Neural cell (in vitro differentiated cells): ENCODE measurements at regions not wholly inside any gene's neighbourhood (a gene's known extent, or its start where the extent isn't known, plus 50 kb on each side); places are given as distances from the start of the nearest gene placed in this dataset.

Experiments
- H2AFZ ChIP-seq: fragments of 200-600, 300-800 bp; sonication (generic), shearing (Covaris generic); 2 replicates; pipeline ENCODE4 v1.6.0; 2014; ENCODE audit warnings: low read depth, mild to moderate bottlenecking, antibody characterized with exemption, low read length, moderate library complexity
- H3F3A ChIP-seq: fragments of 200-600 bp; shearing (Covaris generic); 2 replicates; pipeline ENCODE4 v1.6.1; 2016; ENCODE audit warnings: mild to moderate bottlenecking, moderate library complexity, mixed read lengths, antibody characterized with exemption, low read length; ENCODE audit not compliant: insufficient read depth, poor library complexity, severe bottlenecking
- H3K27ac ChIP-seq: fragments of 200-600, 300-800 bp; sonication (generic), shearing (Covaris generic); 2 replicates; pipeline ENCODE4 v1.5.1; 2014; ENCODE audit warnings: mild to moderate bottlenecking, low read length, moderate library complexity
- H3K27me3 ChIP-seq: fragments of 300-800, 200-600 bp; sonication (generic), shearing (Covaris generic); 2 replicates; pipeline ENCODE4 v1.6.0; 2014; ENCODE audit warnings: mild to moderate bottlenecking, low read depth, low read length, moderate library complexity; ENCODE audit not compliant: insufficient read depth
- H3K36me3 ChIP-seq: fragments of 300-800, 200-600 bp; sonication (generic), shearing (Covaris generic); 2 replicates; pipeline ENCODE4 v1.5.1; 2014; ENCODE audit warnings: mild to moderate bottlenecking, antibody characterized with exemption, low read length, moderate library complexity; ENCODE audit not compliant: insufficient read depth
- H3K4me2 ChIP-seq: fragments of 300-800, 200-600 bp; sonication (generic), shearing (Covaris generic); 2 replicates; pipeline ENCODE4 v1.6.0; 2014; ENCODE audit warnings: mild to moderate bottlenecking, low read length
- H3K4me3 ChIP-seq: fragments of 300-800, 200-600 bp; sonication (generic), shearing (Covaris generic); 2 replicates; pipeline ENCODE4 v1.5.1; 2014; ENCODE audit warnings: mild to moderate bottlenecking, low read length, moderate library complexity
- H3K79me2 ChIP-seq: fragments of 200-600 bp; shearing (Covaris generic); replicated peaks from 2 replicates; pipeline ENCODE4 v1.6.0; 2014; ENCODE audit warnings: mild to moderate bottlenecking, low read length, moderate library complexity; ENCODE audit not compliant: insufficient read depth
- H3K9ac ChIP-seq: fragments of 300-800, 200-600 bp; sonication (generic), shearing (Covaris generic); 2 replicates; pipeline ENCODE4 v1.6.1; 2016; ENCODE audit warnings: mild to moderate bottlenecking, low read length, mixed read lengths
- H3K9me2 ChIP-seq: fragments of 200-600 bp; shearing (Covaris generic); 2 replicates; pipeline ENCODE4 v1.6.1; 2016; ENCODE audit warnings: mild to moderate bottlenecking, low read length, mixed read lengths; ENCODE audit not compliant: insufficient read depth
- H3K9me3 ChIP-seq: fragments of 200-600, 300-800 bp; sonication (generic), shearing (Covaris generic); 2 replicates; pipeline ENCODE4 v1.6.1; 2016; ENCODE audit warnings: mild to moderate bottlenecking, mixed run types, low read length, moderate library complexity, mixed read lengths
- H4K20me1 ChIP-seq: fragments of 200-600 bp; shearing (Covaris generic); 2 replicates; pipeline ENCODE4 v1.6.1; 2016; ENCODE audit warnings: mild to moderate bottlenecking, mixed run types; ENCODE audit not compliant: insufficient read depth
- CTCF ChIP-seq: fragments of 450-650 bp; IDR thresholded peaks from 2 replicates; pipeline ENCODE4 v1.5.1; 2014; ENCODE audit warnings: antibody characterized with exemption, mild to moderate bottlenecking, moderate library complexity; ENCODE audit not compliant: poor library complexity, severe bottlenecking
- EP300 ChIP-seq: fragments of 450-650 bp; conservative IDR thresholded peaks from 2 replicates; pipeline ENCODE4 v1.6.1; 2014; ENCODE audit warnings: antibody characterized with exemption, mild to moderate bottlenecking, moderate library complexity; ENCODE audit not compliant: poor library complexity, severe bottlenecking
- EZH2 ChIP-seq: fragments of 200-600, 300-800 bp; shearing (Covaris generic), sonication (generic); IDR thresholded peaks from 2 replicates; pipeline ENCODE4 v1.6.1; 2014; ENCODE audit warnings: antibody characterized with exemption, low read length, borderline replicate concordance, mild to moderate bottlenecking; ENCODE audit not compliant: insufficient read depth, poor library complexity, severe bottlenecking
- MXI1 ChIP-seq: fragments of 450-650 bp; conservative IDR thresholded peaks from 2 replicates; pipeline ENCODE4 v1.6.1; 2014; ENCODE audit warnings: antibody characterized with exemption, mild to moderate bottlenecking; ENCODE audit not compliant: poor library complexity, severe bottlenecking
- POLR2AphosphoS5 ChIP-seq: IDR thresholded peaks from 2 replicates; pipeline ENCODE4 v1.6.1; 2012
- RAD21 ChIP-seq: fragments of 450-650 bp; conservative IDR thresholded peaks from 2 replicates; pipeline ENCODE4 v1.6.1; 2014; ENCODE audit warnings: antibody characterized with exemption, mild to moderate bottlenecking, moderate library complexity
- REST ChIP-seq: IDR thresholded peaks from 2 replicates; pipeline ENCODE4 v1.6.1; 2012; ENCODE audit warnings: borderline replicate concordance
- SMC3 ChIP-seq: fragments of 450-650 bp; conservative IDR thresholded peaks from 2 replicates; pipeline ENCODE4 v1.6.1; 2014; ENCODE audit warnings: antibody characterized with exemption, mild to moderate bottlenecking, moderate library complexity; ENCODE audit not compliant: poor library complexity
- TAF1 ChIP-seq: IDR thresholded peaks from 2 replicates; pipeline ENCODE4 v1.6.1; 2012; ENCODE audit warnings: low read depth

- Histone ChIP-seq H3K27ac (no peak overlapping the region), H3K27me3 (no peaks in the 10 kb centered on the region), H3K4me3 (no peak overlapping the region), H3K9ac (no peak overlapping the region), H4K20me1 (no peaks in the 10 kb centered on the region), H2AFZ (no peak overlapping the region), H3K79me2 (no peaks in the 10 kb centered on the region), H3K36me3 (no peaks in the 10 kb centered on the region), H3F3A (no peaks in the 10 kb centered on the region), H3K4me2 (no peak overlapping the region), H3K9me2 (no peaks in the 10 kb centered on the region), H3K9me3 (no peaks in the 10 kb centered on the region)
- TF ChIP-seq REST (no peak), POLR2AphosphoS5 (no peak), RAD21 (no peak), CTCF (no peak), EZH2 (no peak), MXI1 (no peak), EP300 (no peak), SMC3 (no peak), TAF1 (no peak)
Measured at GRCh38 chr4:148574502-148574901, 132.3 kb upstream of the NR3C2 start.

GRCh38 chr4:148574066-148574465, 131.9 kb upstream of the NR3C2 start:
- peak; percentile 24 for TF ChIP-seq POLR2AphosphoS5
- TF ChIP-seq EP300: peak; percentile 57
- no peak for TF ChIP-seq RAD21
- no peak for TF ChIP-seq MXI1
- no peak for TF ChIP-seq REST
- no peak for TF ChIP-seq TAF1
- TF ChIP-seq EZH2: no peak
- no peak for TF ChIP-seq SMC3
- TF ChIP-seq CTCF: no peak
- H3K36me3 ChIP-seq: no peaks in the 10 kb centered on the region
- no peak overlapping the region for H3K4me3 ChIP-seq
- no peaks in the 10 kb centered on the region for H3K79me2 ChIP-seq
- H3K9me3 ChIP-seq: no peaks in the 10 kb centered on the region
- H4K20me1 ChIP-seq: no peaks in the 10 kb centered on the region
- no peak overlapping the region for H2AFZ ChIP-seq
- H3K27me3 ChIP-seq: no peaks in the 10 kb centered on the region
- no peak overlapping the region for H3K9ac ChIP-seq
- H3K4me2 ChIP-seq: no peak overlapping the region
- no peaks in the 10 kb centered on the region for H3F3A ChIP-seq
- no peaks in the 10 kb centered on the region for H3K9me2 ChIP-seq
- H3K27ac ChIP-seq: no peak overlapping the region
